ENCODE measurements at regions not wholly inside any gene's neighbourhood (a gene's known extent, or its start where the extent isn't known, plus 50 kb on each side); places are given as distances from the start of the nearest gene placed in this dataset.

DNA sequence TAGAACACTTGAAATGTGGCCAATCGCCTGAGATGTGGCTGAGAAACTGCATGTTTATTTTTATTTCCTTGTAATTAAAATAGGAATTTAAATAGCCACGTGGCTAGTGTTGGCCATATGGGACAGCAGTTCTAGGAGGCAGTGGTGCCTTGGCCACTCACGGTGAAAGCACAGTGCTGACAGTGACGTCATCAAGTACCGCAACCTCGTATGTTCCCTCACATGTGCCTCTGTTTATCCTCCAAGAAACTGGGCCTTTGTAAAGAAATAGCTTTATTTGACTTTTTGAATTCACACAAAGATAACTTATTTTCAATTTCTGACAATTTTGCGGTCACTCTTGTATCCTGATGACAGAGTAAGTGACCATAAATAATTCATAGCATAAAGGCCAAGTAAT lies 575.0 kb downstream of the DCDC2C start:
- 43% methylated on average over 7 of the region's 7 CpGs for WGBS (ENCODE audit: low lambda C conversion rate)
- TF ChIP-seq ATF7 (IDR thresholded peaks at IDR 0.05) (peak; percentile 95), ATF7 (CRISPR knock-in tag; IDR thresholded peaks at IDR 0.05) (no peak), CREB1 (IDR thresholded peaks at IDR 0.05) (peak; percentile 96), CREB1 (CRISPR knock-in tag; IDR thresholded peaks at IDR 0.05) (no peak), ZNF737 (CRISPR knock-in tag; IDR thresholded peaks at IDR 0.05; ENCODE audit: borderline replicate concordance) (no peak)
- Histone ChIP-seq H3K79me2 (ENCODE audit: insufficient read depth, low read length) (no peaks in the 10 kb centered on the region), H3K36me3 (replicated peaks in 1 of 2; ENCODE audit: control insufficient read depth in 1 of 2, insufficient read depth in 2 of 2, low read length in 2 of 2) (no peaks in the 10 kb centered on the region), H3K4me2 (ENCODE audit: low read depth, low read length) (no peak overlapping the region), H3K4me1 (ENCODE audit: insufficient read depth, low read length) (no peaks in the 10 kb centered on the region), H3K9me3 (ENCODE audit: low read length) (no peaks in the 10 kb centered on the region), H3K9ac (ENCODE audit: insufficient read depth, low read depth, low read length) (no peak overlapping the region), H4K20me1 (ENCODE audit: insufficient read depth, low read length) (no peaks in the 10 kb centered on the region), H3K4me3 (replicated peaks in 1 of 3; ENCODE audit: insufficient read depth in 1 of 3, low read depth in 2 of 3, low read length in 3 of 3) (no peak overlapping the region), H3K27ac (ENCODE audit: extremely low read length, insufficient read depth, low read length) (no peak overlapping the region), H2AFZ (ENCODE audit: low read length) (no peak overlapping the region), H3K27me3 (ENCODE audit: control insufficient read depth in 1 of 2, insufficient read depth in 2 of 2, low read length in 2 of 2) (no peaks in the 10 kb centered on the region)
- DNase-seq (ENCODE audit: low spot score) (no peak), ATAC-seq (no peak), FAIRE-seq (no peak)
- POLR2A ChIA-PET, result no interaction called here
- intact Hi-C loops (cut with micrococcal nuclease; ENCODE audit: unreplicated experiment) (no loop called here), in situ Hi-C loops (cut with HindIII; ENCODE audit: extremely low pct_ligation_motif_present, low pct_unique_long_range_greater_than_20kb) (no loop called here)
- BruUV-seq (replicated peaks), result no TSS peak
- CTCF ChIA-PET (ENCODE audit: low intra/inter-chr PET ratio, low total read pairs), result no interaction called here

- WGBS (ENCODE audit: low lambda C conversion rate), result 1% methylated on average over 5 of the region's 5 CpGs
- no peak for TF ChIP-seq DMAP1 (CRISPR knock-in tag; IDR thresholded peaks at IDR 0.05)
- no peak for TF ChIP-seq SRSF4 (IDR thresholded peaks at IDR 0.05; ENCODE audit: low read depth, low read length, poor library complexity, severe bottlenecking)
- no peak for TF ChIP-seq CBFB (CRISPR knock-in tag; IDR thresholded peaks at IDR 0.05)
- Histone ChIP-seq H3K4me2 (ENCODE audit: low read depth, low read length) (no peak overlapping the region), H3K4me1 (ENCODE audit: insufficient read depth, low read length) (no peaks in the 10 kb centered on the region), H3K4me3 (replicated peaks in 1 of 3; ENCODE audit: insufficient read depth in 1 of 3, low read depth in 2 of 3, low read length in 3 of 3) (no peak overlapping the region), H3K27me3 (ENCODE audit: control insufficient read depth in 1 of 2, insufficient read depth in 2 of 2, low read length in 2 of 2) (no peaks in the 10 kb centered on the region), H2AFZ (ENCODE audit: low read length) (no peak overlapping the region), H3K79me2 (ENCODE audit: insufficient read depth, low read length) (no peaks in the 10 kb centered on the region), H3K9ac (ENCODE audit: insufficient read depth, low read depth, low read length) (no peak overlapping the region), H4K20me1 (ENCODE audit: insufficient read depth, low read length) (no peaks in the 10 kb centered on the region), H3K36me3 (replicated peaks in 1 of 2; ENCODE audit: control insufficient read depth in 1 of 2, insufficient read depth in 2 of 2, low read length in 2 of 2) (no peaks in the 10 kb centered on the region), H3K9me3 (ENCODE audit: low read length) (0 out of 2 replicates have a peak, but pooled peaks cover 9% of the 10 kb centered on the region), H3K27ac (ENCODE audit: extremely low read length, insufficient read depth, low read length) (no peak overlapping the region)
- ChIA-PET CTCF (ENCODE audit: low intra/inter-chr PET ratio, low total read pairs) (no interaction called here), POLR2A (no interaction called here)
- in situ Hi-C loops (cut with HindIII; ENCODE audit: extremely low pct_ligation_motif_present, low pct_unique_long_range_greater_than_20kb), result no loop called here
- intact Hi-C loops (cut with micrococcal nuclease; ENCODE audit: unreplicated experiment), result no loop called here
- no TSS peak for BruUV-seq (replicated peaks)
- no peak for FAIRE-seq
- DNase-seq (ENCODE audit: low spot score), result no peak
- no peak for ATAC-seq
Measured at GRCh38 chr2:4279431-4279830, 576.1 kb downstream of the DCDC2C start.
